ENCODE measurements at regions not wholly inside any gene's neighbourhood (a gene's known extent, or its start where the extent isn't known, plus 50 kb on each side); places are given as distances from the start of the nearest gene placed in this dataset.
"Not testable (repeated sequence)": the region's sequence is repeated elsewhere in the genome, so short reads cannot be mapped to it uniquely, and the experiment has no call there.

GRCh38 chr3:63727233-63727632 is 74.8 kb downstream of the SNTN start:
- no peaks in the 10 kb centered on the region for H3K4me1 ChIP-seq

DNA sequence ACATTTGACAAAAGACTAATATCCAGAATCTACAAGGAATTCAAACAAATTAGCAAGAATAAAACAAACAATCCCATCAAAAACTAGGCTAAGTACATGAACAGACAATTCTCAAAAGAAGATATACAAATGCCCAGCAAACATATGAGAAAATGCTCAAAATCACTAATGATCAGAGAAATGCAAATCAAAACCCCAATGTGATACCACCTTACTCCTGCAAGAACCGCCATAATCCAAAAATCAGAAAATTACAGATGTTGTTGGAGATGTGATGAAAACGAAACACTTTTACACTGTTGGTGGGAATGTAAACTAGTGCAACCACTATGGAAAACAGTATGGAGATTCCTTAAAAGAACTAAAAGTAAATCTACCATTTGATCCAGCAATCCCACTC is 79.4 kb downstream of the SNTN start:
- H3K27me3 ChIP-seq, result no peaks in the 10 kb centered on the region
- Mint-ChIP-seq H3K27ac (no peak overlapping the region), H3K36me3 (no peaks in the 10 kb centered on the region), H3K9me3 (peaks cover 7% of the 10 kb centered on the region), H3K4me3 (no peak overlapping the region), H3K4me1 (peaks cover 3% of the 10 kb centered on the region), H3K27me3 (ENCODE audit: insufficient read depth, low read depth) (no peaks in the 10 kb centered on the region)
- no peaks in the 10 kb centered on the region for H3F3A ChIP-seq (ENCODE audit: low read depth)
- H2AFZ ChIP-seq (replicated peaks), result no peak overlapping the region
- H3K9ac ChIP-seq, result no peak overlapping the region
- no peaks in the 10 kb centered on the region for H3K79me2 ChIP-seq (ENCODE audit: low read depth)
- H3K27ac ChIP-seq, result no peak overlapping the region
- H3K36me3 ChIP-seq, result no peaks in the 10 kb centered on the region
- TF ChIP-seq, protein P1, sequence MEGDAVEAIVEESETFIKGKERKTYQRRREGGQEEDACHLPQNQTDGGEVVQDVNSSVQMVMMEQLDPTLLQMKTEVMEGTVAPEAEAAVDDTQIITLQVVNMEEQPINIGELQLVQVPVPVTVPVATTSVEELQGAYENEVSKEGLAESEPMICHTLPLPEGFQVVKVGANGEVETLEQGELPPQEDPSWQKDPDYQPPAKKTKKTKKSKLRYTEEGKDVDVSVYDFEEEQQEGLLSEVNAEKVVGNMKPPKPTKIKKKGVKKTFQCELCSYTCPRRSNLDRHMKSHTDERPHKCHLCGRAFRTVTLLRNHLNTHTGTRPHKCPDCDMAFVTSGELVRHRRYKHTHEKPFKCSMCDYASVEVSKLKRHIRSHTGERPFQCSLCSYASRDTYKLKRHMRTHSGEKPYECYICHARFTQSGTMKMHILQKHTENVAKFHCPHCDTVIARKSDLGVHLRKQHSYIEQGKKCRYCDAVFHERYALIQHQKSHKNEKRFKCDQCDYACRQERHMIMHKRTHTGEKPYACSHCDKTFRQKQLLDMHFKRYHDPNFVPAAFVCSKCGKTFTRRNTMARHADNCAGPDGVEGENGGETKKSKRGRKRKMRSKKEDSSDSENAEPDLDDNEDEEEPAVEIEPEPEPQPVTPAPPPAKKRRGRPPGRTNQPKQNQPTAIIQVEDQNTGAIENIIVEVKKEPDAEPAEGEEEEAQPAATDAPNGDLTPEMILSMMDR (IDR thresholded peaks at IDR 0.05), result no peak
- TF ChIP-seq EZH2 (IDR thresholded peaks at IDR 0.05) (no peak), EZH2phosphoT487 (IDR thresholded peaks at IDR 0.05) (no peak)
- H3K4me3 ChIP-seq, result no peak overlapping the region
- DNase-seq (ENCODE audit: low spot score), result no peak
- H3K4me1 ChIP-seq, result no peaks in the 10 kb centered on the region
- H3K9me3 ChIP-seq (ENCODE audit: low read depth), result no peaks in the 10 kb centered on the region
- no peak overlapping the region for H3K4me2 ChIP-seq
- no peaks in the 10 kb centered on the region for H4K20me1 ChIP-seq (ENCODE audit: low read depth)

More at GRCh38 chr3:63727233-63727632, 74.8 kb downstream of the SNTN start:
- Histone ChIP-seq H3K4me2 (no peak overlapping the region), H3K27me3 (no peaks in the 10 kb centered on the region), H3K36me3 (no peaks in the 10 kb centered on the region), H2AFZ (replicated peaks) (no peak overlapping the region), H3K27ac (no peak overlapping the region), H3K9ac (no peak overlapping the region), H3K4me3 (no peak overlapping the region), H3K79me2 (ENCODE audit: low read depth) (no peaks in the 10 kb centered on the region), H3K9me3 (ENCODE audit: low read depth) (peaks cover 6% of the 10 kb centered on the region), H3F3A (ENCODE audit: low read depth) (no peaks in the 10 kb centered on the region), H4K20me1 (ENCODE audit: low read depth) (no peaks in the 10 kb centered on the region)
- Mint-ChIP-seq H3K4me3 (no peak overlapping the region), H3K36me3 (no peaks in the 10 kb centered on the region), H3K9me3 (peaks cover 6% of the 10 kb centered on the region), H3K27ac (no peak overlapping the region), H3K4me1 (no peaks in the 10 kb centered on the region), H3K27me3 (ENCODE audit: insufficient read depth, low read depth) (no peaks in the 10 kb centered on the region)
- DNase-seq (ENCODE audit: low spot score), result no peak
- TF ChIP-seq EZH2phosphoT487 (IDR thresholded peaks at IDR 0.05) (no peak), EZH2 (IDR thresholded peaks at IDR 0.05) (no peak)
- TF ChIP-seq, protein P1 (IDR thresholded peaks at IDR 0.05), result no peak

GRCh38 chr3:63733278-63733677 is 80.8 kb downstream of the SNTN start:
- not testable (repeated sequence) for H3K4me1 Mint-ChIP-seq; H3K27me3 ChIP-seq; H3K4me2 ChIP-seq; H3K27ac ChIP-seq; H3K9me3 ChIP-seq (ENCODE audit: low read depth); DNase-seq (ENCODE audit: low spot score); H3F3A ChIP-seq (ENCODE audit: low read depth); H3K4me1 ChIP-seq; H3K9ac ChIP-seq; H3K27me3 Mint-ChIP-seq (ENCODE audit: insufficient read depth, low read depth); H3K4me3 Mint-ChIP-seq; H3K9me3 Mint-ChIP-seq; H3K79me2 ChIP-seq (ENCODE audit: low read depth); H3K4me3 ChIP-seq; H3K36me3 Mint-ChIP-seq; H3K36me3 ChIP-seq; H4K20me1 ChIP-seq (ENCODE audit: low read depth)
- peak overlapping the region; percentile 86 for H3K27ac Mint-ChIP-seq
- H2AFZ ChIP-seq (replicated peaks), result peak overlapping the region; percentile 76

GRCh38 chr3:63734632-63735031 is 82.2 kb downstream of the SNTN start:
- H2AFZ ChIP-seq (replicated peaks); H3K27me3 Mint-ChIP-seq (ENCODE audit: insufficient read depth, low read depth): not testable (repeated sequence)

DNA sequence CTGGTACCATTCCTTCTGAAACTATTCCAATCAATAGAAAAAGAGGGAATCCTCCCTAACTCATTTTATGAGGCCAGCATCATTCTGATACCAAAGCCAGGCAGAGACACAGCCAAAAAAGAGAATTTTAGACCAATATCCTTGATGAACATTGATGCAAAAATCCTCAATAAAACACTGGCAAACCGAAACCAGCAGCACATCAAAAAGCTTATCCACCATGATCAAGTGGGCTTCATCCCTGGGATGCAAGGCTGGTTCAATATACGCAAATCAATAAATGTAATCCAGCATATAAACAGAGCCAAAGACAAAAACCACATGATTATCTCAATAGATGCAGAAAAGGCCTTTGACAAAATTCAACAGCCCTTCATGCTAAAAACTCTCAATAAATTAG is 82.3 kb upstream of the C3orf49 start:
- not testable (repeated sequence) for H3K4me3 ChIP-seq; H3F3A ChIP-seq (ENCODE audit: low read depth); H3K9me3 ChIP-seq (ENCODE audit: low read depth); H3K79me2 ChIP-seq (ENCODE audit: low read depth); H3K4me3 Mint-ChIP-seq; H3K27me3 Mint-ChIP-seq (ENCODE audit: insufficient read depth, low read depth); H3K27ac ChIP-seq; DNase-seq (ENCODE audit: low spot score); H2AFZ ChIP-seq (replicated peaks); H3K4me2 ChIP-seq; H3K4me1 ChIP-seq; H3K9ac ChIP-seq; H3K9me3 Mint-ChIP-seq; H4K20me1 ChIP-seq (ENCODE audit: low read depth); H3K27me3 ChIP-seq; H3K36me3 ChIP-seq; H3K27ac Mint-ChIP-seq; H3K4me1 Mint-ChIP-seq; H3K36me3 Mint-ChIP-seq

More at GRCh38 chr3:63734632-63735031, 82.2 kb downstream of the SNTN start:
- H3K9me3 Mint-ChIP-seq; DNase-seq (ENCODE audit: low spot score); H3K4me3 Mint-ChIP-seq; H3K27ac Mint-ChIP-seq; H3K4me1 ChIP-seq; H3F3A ChIP-seq (ENCODE audit: low read depth); H3K4me2 ChIP-seq; H3K79me2 ChIP-seq (ENCODE audit: low read depth); H3K9me3 ChIP-seq (ENCODE audit: low read depth); H3K36me3 ChIP-seq; H3K4me1 Mint-ChIP-seq; H3K4me3 ChIP-seq; H3K9ac ChIP-seq; H3K36me3 Mint-ChIP-seq; H3K27me3 ChIP-seq; H4K20me1 ChIP-seq (ENCODE audit: low read depth); H3K27ac ChIP-seq: not testable (repeated sequence)

- not testable (repeated sequence) for H2AFZ ChIP-seq (replicated peaks); H3F3A ChIP-seq (ENCODE audit: low read depth); H3K27me3 Mint-ChIP-seq (ENCODE audit: insufficient read depth, low read depth); H3K27ac ChIP-seq; H3K4me3 ChIP-seq; H3K9me3 Mint-ChIP-seq; H3K36me3 ChIP-seq; H3K27ac Mint-ChIP-seq; H3K4me1 Mint-ChIP-seq; H3K9ac ChIP-seq; H3K4me2 ChIP-seq; H4K20me1 ChIP-seq (ENCODE audit: low read depth); H3K79me2 ChIP-seq (ENCODE audit: low read depth); H3K36me3 Mint-ChIP-seq; DNase-seq (ENCODE audit: low spot score); H3K9me3 ChIP-seq (ENCODE audit: low read depth); H3K4me3 Mint-ChIP-seq; H3K4me1 ChIP-seq; H3K27me3 ChIP-seq
Measured at GRCh38 chr3:63738577-63738976, 80.5 kb upstream of the C3orf49 start.
